MCF 10A (cell line): ENCODE measurements at regions not wholly inside any gene's neighbourhood (a gene's known extent, or its start where the extent isn't known, plus 50 kb on each side); places are given as distances from the start of the nearest gene placed in this dataset.

Experiments
- BruUV-seq: library from RNA; stranded (reverse); fragments of 400-500 nt; replicated peaks from 2 replicates; lab custom pipeline; 2021; lab: Mats Ljungman, UMichigan
- CTCF ChIA-PET: fragments of 300-600 bp; sonication (Branson Sonifier 250); formaldehyde crosslinking; extraction: SDS; loops from one replicate; lab custom pipeline; 2021; ENCODE audit warnings: antibody characterized with exemption, inconsistent platforms; lab: Yijun Ruan, JAX
- POLR2A ChIA-PET: fragments of 300-600, 350-650 bp; sonication (Branson Sonifier 250); formaldehyde crosslinking; extraction: SDS; loops from one replicate; lab custom pipeline; 2020; ENCODE audit warnings: antibody characterized with exemption, inconsistent platforms; lab: Yijun Ruan, JAX
- DNase-seq: peaks from one replicate; pipeline ENCODE4 v3.0.0-alpha.2; 2018; ENCODE audit not compliant: unreplicated experiment
- H3K27ac Mint-ChIP-seq: one replicate; pipeline ENCODE4 v1.8.0; 2022; ENCODE audit warnings: mild to moderate bottlenecking, low read depth, mixed read lengths; ENCODE audit not compliant: unreplicated experiment
- H3K27me3 Mint-ChIP-seq: one replicate; pipeline ENCODE4 v1.8.0; 2022; ENCODE audit warnings: mixed read lengths; ENCODE audit not compliant: insufficient read depth, unreplicated experiment
- H3K36me3 Mint-ChIP-seq: one replicate; pipeline ENCODE4 v1.8.0; 2022; ENCODE audit warnings: mild to moderate bottlenecking, moderate library complexity, mixed read lengths; ENCODE audit not compliant: insufficient read depth, unreplicated experiment
- H3K4me1 Mint-ChIP-seq: one replicate; pipeline ENCODE4 v1.8.0; 2022; ENCODE audit warnings: mixed read lengths; ENCODE audit not compliant: insufficient read depth, unreplicated experiment
- H3K4me3 Mint-ChIP-seq: one replicate; pipeline ENCODE4 v1.8.0; 2022; ENCODE audit warnings: mild to moderate bottlenecking, moderate library complexity, mixed read lengths; ENCODE audit not compliant: unreplicated experiment
- H3K9me3 Mint-ChIP-seq: one replicate; pipeline ENCODE4 v1.8.0; 2022; ENCODE audit warnings: mixed read lengths; ENCODE audit not compliant: unreplicated experiment
- intact Hi-C: fragments of 100-400 bp; cut with micrococcal nuclease; formaldehyde crosslinking; loops from 2 replicates; pipeline ENCODE4 v1.14.1; 2022
- TF ChIP-seq, protein P1 (sequence below): fragments of 200-600 bp; IDR thresholded peaks from one replicate; pipeline ENCODE4 v1.8.0; 2022; ENCODE audit warnings: antibody characterized with exemption, mild to moderate bottlenecking; ENCODE audit not compliant: unreplicated experiment

DNA sequence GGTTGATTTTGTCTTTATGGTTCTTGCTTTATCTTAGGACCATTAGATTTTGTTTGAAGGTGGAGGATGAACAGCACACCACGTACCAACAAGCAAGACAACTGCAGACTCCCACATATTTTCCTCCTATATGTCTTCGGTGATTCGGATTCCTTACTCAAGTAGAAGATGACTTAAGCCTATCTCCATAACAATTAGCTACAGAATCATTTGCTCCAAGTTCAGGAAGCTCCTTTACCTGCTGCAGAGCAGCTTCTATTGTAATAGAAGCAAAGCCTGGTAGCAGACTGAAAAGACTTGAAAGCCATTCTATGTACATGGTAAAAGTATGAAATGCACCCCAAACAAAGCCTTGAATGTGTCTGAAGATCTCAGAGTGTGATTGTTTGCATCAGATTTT lies 229.0 kb downstream of the SOX2 start:
- no peaks in the 10 kb centered on the region for H3K27me3 Mint-ChIP-seq

GRCh38 chr3:181941250-181941649 lies 229.5 kb downstream of the SOX2 start:
- DNase-seq: no peak
- TF ChIP-seq, protein P1, sequence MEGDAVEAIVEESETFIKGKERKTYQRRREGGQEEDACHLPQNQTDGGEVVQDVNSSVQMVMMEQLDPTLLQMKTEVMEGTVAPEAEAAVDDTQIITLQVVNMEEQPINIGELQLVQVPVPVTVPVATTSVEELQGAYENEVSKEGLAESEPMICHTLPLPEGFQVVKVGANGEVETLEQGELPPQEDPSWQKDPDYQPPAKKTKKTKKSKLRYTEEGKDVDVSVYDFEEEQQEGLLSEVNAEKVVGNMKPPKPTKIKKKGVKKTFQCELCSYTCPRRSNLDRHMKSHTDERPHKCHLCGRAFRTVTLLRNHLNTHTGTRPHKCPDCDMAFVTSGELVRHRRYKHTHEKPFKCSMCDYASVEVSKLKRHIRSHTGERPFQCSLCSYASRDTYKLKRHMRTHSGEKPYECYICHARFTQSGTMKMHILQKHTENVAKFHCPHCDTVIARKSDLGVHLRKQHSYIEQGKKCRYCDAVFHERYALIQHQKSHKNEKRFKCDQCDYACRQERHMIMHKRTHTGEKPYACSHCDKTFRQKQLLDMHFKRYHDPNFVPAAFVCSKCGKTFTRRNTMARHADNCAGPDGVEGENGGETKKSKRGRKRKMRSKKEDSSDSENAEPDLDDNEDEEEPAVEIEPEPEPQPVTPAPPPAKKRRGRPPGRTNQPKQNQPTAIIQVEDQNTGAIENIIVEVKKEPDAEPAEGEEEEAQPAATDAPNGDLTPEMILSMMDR: no peak
- Mint-ChIP-seq H3K36me3 (no peaks in the 10 kb centered on the region), H3K27ac (no peak overlapping the region), H3K27me3 (no peaks in the 10 kb centered on the region), H3K4me3 (no peak overlapping the region), H3K4me1 (no peaks in the 10 kb centered on the region), H3K9me3 (no peaks in the 10 kb centered on the region)
- CTCF ChIA-PET: interaction anchor here (0.6 kb wide), 1 partner anchor 307 kb away, joined by 3 read pairs; no protein-coding TSS in a partner anchor
- intact Hi-C loops: no loop called here
- POLR2A ChIA-PET: interaction anchor here (0.7 to 1.0 kb wide), 4 partner anchors 9 to 645 kb away, joined by 3 read pairs; no protein-coding TSS in a partner anchor
- BruUV-seq: no TSS peak

More for the DNA sequence above, 229.0 kb downstream of the SOX2 start:
- TF ChIP-seq, protein P1: no peak
- H3K4me3 Mint-ChIP-seq: no peak overlapping the region
- no peaks in the 10 kb centered on the region for H3K9me3 Mint-ChIP-seq
- no peak for DNase-seq
- no peak overlapping the region for H3K27ac Mint-ChIP-seq
- CTCF ChIA-PET: no interaction called here
- POLR2A ChIA-PET: interaction anchor here (0.7 to 1.0 kb wide), 4 partner anchors 8 to 646 kb away, joined by 3 read pairs; no protein-coding TSS in a partner anchor
- H3K36me3 Mint-ChIP-seq: no peaks in the 10 kb centered on the region
- H3K4me1 Mint-ChIP-seq: no peaks in the 10 kb centered on the region
- intact Hi-C loops: no loop called here
- BruUV-seq: no TSS peak

- DNase-seq: no peak
- no TSS peak for BruUV-seq
- TF ChIP-seq, protein P1: no peak
- ChIA-PET CTCF (interaction anchor here (0.8 kb wide), 1 partner anchor 10 kb away, joined by 3 read pairs; no protein-coding TSS in a partner anchor), POLR2A (interaction anchor here (0.5 to 0.6 kb wide), 2 partner anchors 11 to 28 kb away, joined by 3 read pairs; no protein-coding TSS in a partner anchor)
- no peaks in the 10 kb centered on the region for H3K9me3 Mint-ChIP-seq
- intact Hi-C loops: no loop called here
- H3K4me3 Mint-ChIP-seq: no peak overlapping the region
- H3K27ac Mint-ChIP-seq: no peak overlapping the region
- H3K27me3 Mint-ChIP-seq: no peaks in the 10 kb centered on the region
- no peaks in the 10 kb centered on the region for H3K4me1 Mint-ChIP-seq
- H3K36me3 Mint-ChIP-seq: no peaks in the 10 kb centered on the region
These were observed 231.6 kb downstream of the SOX2 start for GRCh38 chr3:181943285-181943684.

DNA sequence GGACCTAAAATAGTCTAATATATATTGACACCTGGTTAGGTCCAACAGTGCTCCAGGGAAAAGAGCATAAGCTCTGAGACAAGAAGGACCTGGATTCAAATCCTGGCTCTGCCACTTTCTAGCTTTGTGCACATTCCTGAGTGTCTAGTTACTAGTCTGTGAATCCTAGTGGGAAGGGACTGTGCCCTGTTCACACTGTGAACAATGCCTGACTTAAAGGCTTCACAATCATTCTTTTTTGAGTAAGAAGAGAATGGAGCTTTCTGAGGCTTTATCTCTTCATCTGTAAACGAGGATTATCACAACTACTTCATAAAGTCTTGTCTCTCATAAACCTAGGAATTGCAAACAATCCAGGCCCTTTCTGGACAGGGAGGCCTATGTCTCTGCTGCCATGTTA lies 235.9 kb downstream of the SOX2 start:
- no peak overlapping the region for H3K27ac Mint-ChIP-seq
- intact Hi-C loops: loop anchor here (1.0 to 5.0 kb wide), 3 partner anchors 240 to 736 kb away; no protein-coding TSS in a partner anchor
- no peaks in the 10 kb centered on the region for H3K27me3 Mint-ChIP-seq
- no peaks in the 10 kb centered on the region for H3K36me3 Mint-ChIP-seq
- no TSS peak for BruUV-seq
- no peak for DNase-seq
- H3K9me3 Mint-ChIP-seq: no peaks in the 10 kb centered on the region
- TF ChIP-seq, protein P1: no peak
- H3K4me3 Mint-ChIP-seq: no peak overlapping the region
- POLR2A ChIA-PET: interaction anchor here (0.5 kb wide), 1 partner anchor 739 kb away, joined by 3 read pairs; no protein-coding TSS in a partner anchor
- no peaks in the 10 kb centered on the region for H3K4me1 Mint-ChIP-seq
- CTCF ChIA-PET: interaction anchor here (0.6 to 2.9 kb wide), 12 partner anchors 15 to 739 kb away, joined by 3 to 17 read pairs (median 4); no protein-coding TSS in a partner anchor
